NCI-H446 treated with DMSO at 0.1 percent for 48 hours (cell line): ENCODE measurements at regions not wholly inside any gene's neighbourhood (a gene's known extent, or its start where the extent isn't known, plus 50 kb on each side); places are given as distances from the start of the nearest gene placed in this dataset.
A peak's percentile ranks its signal among the peaks of the same experiment; 100 is the strongest.
"Not testable (repeated sequence)": the region's sequence is repeated elsewhere in the genome, so short reads cannot be mapped to it uniquely, and the experiment has no call there.

Source experiments
- DNase-seq: peaks from one replicate; lab custom pipeline; 2025; lab: John Stamatoyannopoulos, UW

DNA sequence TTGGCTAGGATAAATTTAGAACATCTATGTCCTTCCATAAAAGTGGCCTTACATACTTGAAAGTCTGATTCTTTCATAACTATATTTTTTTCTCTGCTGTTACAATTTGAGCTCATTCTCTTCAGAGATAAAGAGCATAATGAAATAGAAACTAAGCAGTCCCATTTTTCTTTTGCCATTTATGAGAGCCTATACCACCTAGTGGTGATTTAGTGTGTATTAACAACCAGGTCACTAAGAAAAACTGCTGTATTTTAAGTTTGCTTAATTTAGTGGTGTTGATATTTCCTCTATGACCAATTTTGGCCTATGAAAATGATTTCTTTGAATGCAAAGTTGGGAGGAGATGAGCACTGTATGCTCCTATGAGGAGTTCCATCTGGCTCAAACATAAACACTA is 88.7 kb upstream of the ZWINT start:
- peak; percentile 2 for DNase-seq

DNA sequence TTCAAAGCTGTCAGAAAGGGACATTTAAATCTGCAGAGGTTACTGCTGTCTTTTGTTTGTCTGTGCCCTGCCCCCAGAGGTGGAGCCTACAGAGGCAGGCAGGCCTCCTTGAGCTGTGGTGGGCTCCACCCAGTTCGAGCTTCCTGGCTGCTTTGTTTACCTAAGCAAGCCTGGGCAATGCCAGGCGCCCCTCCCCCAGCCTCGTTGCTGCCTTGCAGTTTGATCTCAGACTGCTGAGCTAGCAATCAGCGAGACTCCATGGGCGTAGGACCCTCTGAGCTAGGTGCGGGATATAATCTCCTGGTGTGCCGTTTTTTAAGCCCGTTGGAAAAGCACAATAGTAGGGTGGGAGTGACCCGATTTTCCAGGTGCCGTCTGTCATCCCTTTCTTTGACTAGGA is 86.6 kb upstream of the ZWINT start:
- DNase-seq, result not testable (repeated sequence)

DNA sequence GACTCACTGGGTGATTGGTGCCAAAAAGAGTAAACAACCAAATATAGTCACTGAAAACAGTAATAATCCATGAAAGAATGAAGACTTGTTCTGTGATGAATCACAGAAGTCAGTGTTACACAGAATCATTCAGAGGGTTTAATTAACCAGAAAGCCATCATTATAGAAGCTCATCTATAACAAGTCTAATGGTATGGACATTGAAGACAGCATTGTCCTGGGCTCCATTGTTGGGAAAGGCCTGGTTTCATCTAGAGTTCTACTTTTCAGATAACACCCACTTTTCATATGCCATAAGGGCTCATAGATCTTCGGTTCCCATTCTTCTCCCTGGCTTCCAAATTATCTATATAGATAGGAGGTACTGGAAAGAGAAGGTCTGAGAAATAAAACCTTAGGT is 80.3 kb upstream of the ZWINT start:
- DNase-seq, result not testable (repeated sequence)
